Ishikawa (cell line): ENCODE measurements at regions not wholly inside any gene's neighbourhood (a gene's known extent, or its start where the extent isn't known, plus 50 kb on each side); places are given as distances from the start of the nearest gene placed in this dataset.

Experiments
- CEBPB ChIP-seq: IDR thresholded peaks from 2 replicates; pipeline ENCODE4 v1.6.1; 2012
- CREB1 ChIP-seq: IDR thresholded peaks from 2 replicates; pipeline ENCODE4 v1.6.1; 2012; ENCODE audit warnings: low read depth
- EGR1 ChIP-seq: IDR thresholded peaks from 2 replicates; pipeline ENCODE4 v1.6.1; 2012
- EP300 ChIP-seq: IDR thresholded peaks from 2 replicates; pipeline ENCODE4 v1.6.1; 2012; ENCODE audit warnings: borderline replicate concordance
- FOXM1 ChIP-seq: IDR thresholded peaks from 2 replicates; pipeline ENCODE4 v1.6.1; 2012; ENCODE audit warnings: low read depth, borderline replicate concordance
- NFIC ChIP-seq: IDR thresholded peaks from 2 replicates; pipeline ENCODE4 v1.6.1; 2012
- RAD21 ChIP-seq: IDR thresholded peaks from 2 replicates; pipeline ENCODE4 v1.6.1; 2012; ENCODE audit warnings: low read depth
- REST ChIP-seq: IDR thresholded peaks from 2 replicates; pipeline ENCODE4 v1.6.1; 2012; ENCODE audit warnings: low read depth, mild to moderate bottlenecking
- TAF1 ChIP-seq: IDR thresholded peaks from 2 replicates; pipeline ENCODE4 v1.6.1; 2012; ENCODE audit warnings: low read depth, mild to moderate bottlenecking
- TCF12 ChIP-seq: IDR thresholded peaks from 2 replicates; pipeline ENCODE4 v1.6.1; 2012; ENCODE audit warnings: low read depth
- TEAD4 ChIP-seq: IDR thresholded peaks from 2 replicates; pipeline ENCODE4 v1.6.1; 2012
- YY1 ChIP-seq: IDR thresholded peaks from 2 replicates; pipeline ENCODE4 v1.6.1; 2012; ENCODE audit warnings: low read depth
- ZBTB7A ChIP-seq: IDR thresholded peaks from 2 replicates; pipeline ENCODE4 v1.6.1; 2012; ENCODE audit warnings: low read depth
- TF ChIP-seq, protein P1 (sequence below): IDR thresholded peaks from 2 replicates; pipeline ENCODE4 v1.6.1; 2012
- TF ChIP-seq, protein P2 (sequence below): IDR thresholded peaks from 2 replicates; pipeline ENCODE4 v1.6.1; 2012

DNA sequence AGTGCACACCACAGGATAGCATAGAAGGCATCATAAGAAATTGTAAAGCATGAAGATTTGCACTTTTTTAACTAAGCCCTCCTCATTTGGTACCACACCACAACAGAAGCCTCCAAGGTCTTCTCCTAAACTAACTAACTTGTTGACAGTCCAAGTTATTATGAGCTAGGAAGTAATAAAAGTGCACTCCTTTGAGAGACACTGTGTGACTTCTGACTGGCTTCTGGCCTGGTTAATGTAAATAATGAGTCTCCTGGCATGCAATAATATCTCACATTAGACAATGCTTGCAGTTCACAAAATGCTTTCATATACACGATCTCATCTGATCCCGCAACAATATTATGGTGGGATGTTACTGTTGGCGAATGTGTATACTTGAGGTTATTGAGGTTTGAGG lies 103.9 kb upstream of the SLC24A5 start:
- TF ChIP-seq NFIC (no peak), CREB1 (no peak), TAF1 (no peak), EP300 (no peak), EGR1 (no peak), RAD21 (no peak), FOXM1 (no peak), CEBPB (no peak), TEAD4 (no peak), YY1 (no peak), ZBTB7A (no peak), REST (no peak), TCF12 (no peak)
- TF ChIP-seq, protein P1, sequence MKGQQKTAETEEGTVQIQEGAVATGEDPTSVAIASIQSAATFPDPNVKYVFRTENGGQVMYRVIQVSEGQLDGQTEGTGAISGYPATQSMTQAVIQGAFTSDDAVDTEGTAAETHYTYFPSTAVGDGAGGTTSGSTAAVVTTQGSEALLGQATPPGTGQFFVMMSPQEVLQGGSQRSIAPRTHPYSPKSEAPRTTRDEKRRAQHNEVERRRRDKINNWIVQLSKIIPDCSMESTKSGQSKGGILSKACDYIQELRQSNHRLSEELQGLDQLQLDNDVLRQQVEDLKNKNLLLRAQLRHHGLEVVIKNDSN, result no peak
- TF ChIP-seq, protein P2, sequence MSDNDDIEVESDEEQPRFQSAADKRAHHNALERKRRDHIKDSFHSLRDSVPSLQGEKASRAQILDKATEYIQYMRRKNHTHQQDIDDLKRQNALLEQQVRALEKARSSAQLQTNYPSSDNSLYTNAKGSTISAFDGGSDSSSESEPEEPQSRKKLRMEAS, result no peak

GRCh38 chr15:48017747-48018146 lies 103.0 kb upstream of the SLC24A5 start:
- no peak for TF ChIP-seq YY1
- TF ChIP-seq CREB1, result no peak
- TF ChIP-seq REST, result no peak
- TF ChIP-seq ZBTB7A, result no peak
- TF ChIP-seq, protein P2, result no peak
- no peak for TF ChIP-seq CEBPB
- TF ChIP-seq TAF1, result no peak
- TF ChIP-seq TEAD4, result no peak
- no peak for TF ChIP-seq TCF12
- TF ChIP-seq, protein P1, result no peak
- TF ChIP-seq RAD21, result no peak
- TF ChIP-seq NFIC, result no peak
- TF ChIP-seq EGR1, result no peak
- TF ChIP-seq FOXM1, result no peak
- no peak for TF ChIP-seq EP300

DNA sequence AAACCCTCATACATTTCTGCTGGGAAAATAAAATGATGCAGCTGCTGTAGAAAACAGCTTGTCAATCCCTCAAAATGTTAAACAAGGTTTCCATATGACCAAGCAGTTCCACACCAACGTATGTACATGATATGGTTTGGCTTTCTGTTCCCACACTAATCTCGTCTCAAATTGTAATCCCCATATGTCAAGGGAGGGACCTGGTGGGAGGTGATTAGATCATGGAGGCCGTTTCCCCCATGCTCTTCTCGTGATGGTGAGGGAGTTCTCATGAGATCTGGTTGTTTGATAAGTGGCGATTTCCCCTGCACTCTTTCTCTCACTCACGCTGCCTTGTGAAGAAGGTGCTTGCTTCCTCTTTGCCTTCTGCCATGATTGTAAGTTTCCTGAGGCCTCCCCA lies 100.6 kb upstream of the SLC24A5 start:
- TF ChIP-seq YY1 (no peak), CEBPB (no peak), FOXM1 (no peak), TAF1 (no peak), EGR1 (no peak), REST (no peak), CREB1 (no peak), TCF12 (no peak), EP300 (no peak), NFIC (no peak), ZBTB7A (no peak), TEAD4 (no peak), RAD21 (no peak)
- TF ChIP-seq, protein P2, result no peak
- TF ChIP-seq, protein P1, result no peak
